ENCODE measurements at regions not wholly inside any gene's neighbourhood (a gene's known extent, or its start where the extent isn't known, plus 50 kb on each side); places are given as distances from the start of the nearest gene placed in this dataset.

DNA sequence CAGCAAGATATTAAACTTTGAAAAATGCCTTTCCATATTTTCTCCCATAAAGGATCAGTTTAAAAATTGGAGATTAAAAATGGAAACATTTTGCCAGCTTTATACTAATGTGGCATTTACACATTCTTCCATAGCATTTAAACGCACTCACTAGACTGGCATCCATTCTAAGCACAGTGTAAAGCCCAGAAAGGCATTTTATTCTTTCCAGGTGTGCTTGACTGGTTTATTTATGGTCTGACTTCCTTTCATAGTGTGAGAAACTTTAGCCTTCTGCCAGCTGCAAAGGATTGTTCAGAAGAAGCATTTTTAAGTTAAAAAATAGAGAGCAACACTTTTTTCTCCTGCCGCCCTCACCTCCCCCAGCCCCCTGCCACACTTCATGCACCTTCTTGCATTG lies 271.7 kb upstream of the PSMD7 start:
- BruUV-seq (replicated peaks), result no TSS peak
- ATAC-seq (no peak), DNase-seq (ENCODE audit: low read depth, low spot score) (no peak), FAIRE-seq (no peak)
- Histone ChIP-seq H3K36me3 (ENCODE audit: control insufficient read depth in 2 of 2, insufficient read depth in 2 of 2, low read length in 1 of 2) (no peaks in the 10 kb centered on the region), H3K9ac (ENCODE audit: control insufficient read depth, insufficient read depth, low read length) (no peak overlapping the region), H3K79me2 (ENCODE audit: control insufficient read depth, insufficient read depth, low read length) (no peaks in the 10 kb centered on the region), H4K20me1 (ENCODE audit: control insufficient read depth, insufficient read depth) (no peaks in the 10 kb centered on the region), H3K9me3 (replicated peaks; ENCODE audit: control insufficient read depth, insufficient read depth, low read length) (no peaks in the 10 kb centered on the region), H3K4me2 (ENCODE audit: control insufficient read depth, insufficient read depth) (no peak overlapping the region), H3K27me3 (replicated peaks in 1 of 2; ENCODE audit: control insufficient read depth in 2 of 2, insufficient read depth in 2 of 2, low read length in 1 of 2) (no peaks in the 10 kb centered on the region; a peak in 1 of 4 replicates), H2AFZ (ENCODE audit: control insufficient read depth, low read depth, low read length) (no peak overlapping the region), H3K4me1 (ENCODE audit: control insufficient read depth, insufficient read depth, low read length) (no peaks in the 10 kb centered on the region), H3K27ac (ENCODE audit: control insufficient read depth, insufficient read depth) (no peak overlapping the region), H3K4me3 (no peak overlapping the region)
- RAD21 ChIA-PET (ENCODE audit: unreplicated experiment), result no interaction called here
- CTCF ChIA-PET, result interaction anchor here (0.5 to 2.5 kb wide), 3 partner anchors 9 to 870 kb away, joined by 3 to 10 read pairs (median 4); no protein-coding TSS in a partner anchor
- intact Hi-C loops (cut with micrococcal nuclease; ENCODE audit: unreplicated experiment), result no loop called here
- 19% methylated on average over 2 of the region's 2 CpGs for WGBS (ENCODE audit: insufficient coverage, insufficient replicate concordance, low lambda C conversion rate, missing lambda C conversion rate)
- in situ Hi-C loops (cut with MboI), result no loop called here
- SMC1A ChIA-PET (ENCODE audit: uncharacterized antibody, unreplicated experiment), result no interaction called here
- POLR2A ChIA-PET, result no interaction called here
- TF ChIP-seq KLF5 (IDR thresholded peaks at IDR 0.05; ENCODE audit: partially characterized antibody) (no peak), E2F8 (IDR thresholded peaks at IDR 0.05; ENCODE audit: low read depth, partially characterized antibody) (no peak), PML (IDR thresholded peaks at IDR 0.05; ENCODE audit: low read length) (no peak), ZBTB40 (IDR thresholded peaks at IDR 0.05; ENCODE audit: borderline replicate concordance) (no peak), ZNF24 (IDR thresholded peaks at IDR 0.05) (no peak), CTCF (IDR thresholded peaks at IDR 0.05 in 2 of 3, conservative IDR thresholded peaks at IDR 0.05 in 1 of 3; ENCODE audit: control insufficient read depth in 2 of 3, extremely low read depth in 1 of 3, insufficient read depth in 1 of 3, low read depth in 3 of 3, low read length in 3 of 3) (no peak), NFYA (IDR thresholded peaks at IDR 0.05; ENCODE audit: borderline replicate concordance, low read depth, low read length) (no peak), GATAD2B (conservative IDR thresholded peaks at IDR 0.05; ENCODE audit: low read depth) (no peak), IRF4 (IDR thresholded peaks at IDR 0.05; ENCODE audit: low read depth, low read length) (no peak), NFXL1 (IDR thresholded peaks at IDR 0.05; ENCODE audit: borderline replicate concordance) (no peak), SMAD5 (IDR thresholded peaks at IDR 0.05; ENCODE audit: low read depth) (no peak), SRF (IDR thresholded peaks at IDR 0.05; ENCODE audit: low read depth in 2 of 2, low read length in 2 of 2) (no peak)
- TF ChIP-seq, protein P1, sequence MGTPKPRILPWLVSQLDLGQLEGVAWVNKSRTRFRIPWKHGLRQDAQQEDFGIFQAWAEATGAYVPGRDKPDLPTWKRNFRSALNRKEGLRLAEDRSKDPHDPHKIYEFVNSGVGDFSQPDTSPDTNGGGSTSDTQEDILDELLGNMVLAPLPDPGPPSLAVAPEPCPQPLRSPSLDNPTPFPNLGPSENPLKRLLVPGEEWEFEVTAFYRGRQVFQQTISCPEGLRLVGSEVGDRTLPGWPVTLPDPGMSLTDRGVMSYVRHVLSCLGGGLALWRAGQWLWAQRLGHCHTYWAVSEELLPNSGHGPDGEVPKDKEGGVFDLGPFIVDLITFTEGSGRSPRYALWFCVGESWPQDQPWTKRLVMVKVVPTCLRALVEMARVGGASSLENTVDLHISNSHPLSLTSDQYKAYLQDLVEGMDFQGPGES (IDR thresholded peaks at IDR 0.05), result no peak
- TF ChIP-seq, protein P2, sequence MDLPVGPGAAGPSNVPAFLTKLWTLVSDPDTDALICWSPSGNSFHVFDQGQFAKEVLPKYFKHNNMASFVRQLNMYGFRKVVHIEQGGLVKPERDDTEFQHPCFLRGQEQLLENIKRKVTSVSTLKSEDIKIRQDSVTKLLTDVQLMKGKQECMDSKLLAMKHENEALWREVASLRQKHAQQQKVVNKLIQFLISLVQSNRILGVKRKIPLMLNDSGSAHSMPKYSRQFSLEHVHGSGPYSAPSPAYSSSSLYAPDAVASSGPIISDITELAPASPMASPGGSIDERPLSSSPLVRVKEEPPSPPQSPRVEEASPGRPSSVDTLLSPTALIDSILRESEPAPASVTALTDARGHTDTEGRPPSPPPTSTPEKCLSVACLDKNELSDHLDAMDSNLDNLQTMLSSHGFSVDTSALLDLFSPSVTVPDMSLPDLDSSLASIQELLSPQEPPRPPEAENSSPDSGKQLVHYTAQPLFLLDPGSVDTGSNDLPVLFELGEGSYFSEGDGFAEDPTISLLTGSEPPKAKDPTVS (IDR thresholded peaks at IDR 0.05; ENCODE audit: low read depth, low read length), result no peak
